Retinal pigment epithelial cell (primary cell): ENCODE measurements at regions not wholly inside any gene's neighbourhood (a gene's known extent, or its start where the extent isn't known, plus 50 kb on each side); places are given as distances from the start of the nearest gene placed in this dataset.

Source experiments
- DNase-seq: peaks from one replicate; pipeline ENCODE4 v3.0.0-alpha.2; 2010; ENCODE audit warnings: low read depth
- H3K4me3 ChIP-seq: 2 replicates; pipeline ENCODE4 v1.5.1; 2011; ENCODE audit warnings: mild to moderate bottlenecking, low read length, control low read depth, moderate library complexity
- CTCF ChIP-seq: conservative IDR thresholded peaks from 2 replicates; pipeline ENCODE4 v1.5.1; 2011; ENCODE audit warnings: low read depth, low read length, control low read depth, inconsistent platforms

- DNase-seq, result no peak
- no peak overlapping the region for H3K4me3 ChIP-seq
- TF ChIP-seq CTCF, result no peak
Measured at GRCh38 chr19:28500982-28501630, 711.8 kb downstream of the UQCRFS1 start.

- no peak for DNase-seq
- TF ChIP-seq CTCF, result no peak
- H3K4me3 ChIP-seq, result no peak overlapping the region
Measured at GRCh38 chr19:28500296-28500695, 712.7 kb downstream of the UQCRFS1 start.

GRCh38 chr19:28498404-28498976 lies 714.5 kb downstream of the UQCRFS1 start:
- no peak for DNase-seq
- no peak for TF ChIP-seq CTCF
- H3K4me3 ChIP-seq, result no peak overlapping the region

GRCh38 chr19:28497887-28498286 lies 715.1 kb downstream of the UQCRFS1 start:
- no peak for TF ChIP-seq CTCF

GRCh38 chr19:28497137-28497536 lies 715.8 kb downstream of the UQCRFS1 start:
- no peak overlapping the region for H3K4me3 ChIP-seq
- TF ChIP-seq CTCF, result no peak
- no peak for DNase-seq

More at GRCh38 chr19:28497887-28498286, 715.1 kb downstream of the UQCRFS1 start:
- DNase-seq, result no peak
- H3K4me3 ChIP-seq, result no peak overlapping the region

- DNase-seq, result no peak
- TF ChIP-seq CTCF, result no peak
- H3K4me3 ChIP-seq, result no peak overlapping the region
Measured at GRCh38 chr19:28495046-28495445, 717.9 kb downstream of the UQCRFS1 start.

GRCh38 chr19:28494461-28494860 lies 718.5 kb downstream of the UQCRFS1 start:
- H3K4me3 ChIP-seq, result no peak overlapping the region
- DNase-seq, result no peak
- TF ChIP-seq CTCF, result no peak
